ENCODE measurements at regions not wholly inside any gene's neighbourhood (a gene's known extent, or its start where the extent isn't known, plus 50 kb on each side); places are given as distances from the start of the nearest gene placed in this dataset.

GRCh38 chr10:85538601-85539000, 828.0 kb downstream of the GRID1 start:
- DNase-seq (ENCODE audit: low spot score): no peak
- peaks cover 66% of the 10 kb centered on the region for H3K9me3 Mint-ChIP-seq
- no peak for TF ChIP-seq EZH2 (IDR thresholded peaks at IDR 0.05; ENCODE audit: low read depth, unreplicated experiment)
- TF ChIP-seq EZH2phosphoT487 (IDR thresholded peaks at IDR 0.05; ENCODE audit: unreplicated experiment): no peak
- TF ChIP-seq CREB1 (CRISPR knock-in tag; IDR thresholded peaks at IDR 0.05; ENCODE audit: low read depth): no peak
- no peak for TF ChIP-seq ETS1 (IDR thresholded peaks at IDR 0.05)
- no peak for TF ChIP-seq STAT1 (IDR thresholded peaks at IDR 0.05; ENCODE audit: unreplicated experiment)
- no peak for TF ChIP-seq POLR2AphosphoS5 (IDR thresholded peaks at IDR 0.05; ENCODE audit: low read depth)
- TF ChIP-seq NANOG (IDR thresholded peaks at IDR 0.05; ENCODE audit: borderline replicate concordance): no peak
- no peak for TF ChIP-seq ZNF114 (CRISPR knock-in tag; IDR thresholded peaks at IDR 0.05)
- TF ChIP-seq JUNB (IDR thresholded peaks at IDR 0.05; ENCODE audit: unreplicated experiment): no peak
- no peak for TF ChIP-seq ZNF331 (CRISPR knock-in tag; IDR thresholded peaks at IDR 0.05; ENCODE audit: low read depth)
- Histone ChIP-seq H3K27me3 (ENCODE audit: insufficient read depth) (no peaks in the 10 kb centered on the region), H3K27ac (ENCODE audit: low read depth) (no peak overlapping the region), H3K4me1 (ENCODE audit: insufficient read depth) (peaks cover 9% of the 10 kb centered on the region; the same call in 1 of the 2 replicates), H3K9me2 (ENCODE audit: insufficient read depth) (no peaks in the 10 kb centered on the region), H3K4me2 (no peak overlapping the region), H3F3A (replicated peaks; ENCODE audit: low read depth) (no peaks in the 10 kb centered on the region), H3K79me2 (replicated peaks; ENCODE audit: insufficient read depth) (no peaks in the 10 kb centered on the region), H3K4me3 (no peak overlapping the region), H4K20me1 (replicated peaks; ENCODE audit: insufficient read depth) (no peaks in the 10 kb centered on the region), H2AFZ (no peak overlapping the region), H3K36me3 (ENCODE audit: insufficient read depth) (no peaks in the 10 kb centered on the region)
- H3K4me3 Mint-ChIP-seq: no peak overlapping the region
- no peak overlapping the region for H3K27ac Mint-ChIP-seq
- H3K27me3 Mint-ChIP-seq (ENCODE audit: insufficient read depth, low read depth, poor library complexity): peaks cover 2% of the 10 kb centered on the region
- H3K4me1 Mint-ChIP-seq: peaks cover 3% of the 10 kb centered on the region; the same call in 2 of the 3 replicates
- H3K36me3 Mint-ChIP-seq (ENCODE audit: low read depth): peaks cover 8% of the 10 kb centered on the region
- no peak for ATAC-seq

- Mint-ChIP-seq H3K27ac (no peak overlapping the region), H3K4me3 (no peak overlapping the region)
- DNase-seq (ENCODE audit: low spot score): no peak
These were observed 824.4 kb downstream of the GRID1 start for GRCh38 chr10:85542152-85542551.

More at GRCh38 chr10:85542152-85542551, 824.4 kb downstream of the GRID1 start:
- Histone ChIP-seq H3K4me2 (no peak overlapping the region), H3K79me2 (replicated peaks; ENCODE audit: insufficient read depth) (no peaks in the 10 kb centered on the region), H3K36me3 (ENCODE audit: insufficient read depth) (no peaks in the 10 kb centered on the region), H3K4me3 (no peak overlapping the region), H3K27ac (ENCODE audit: low read depth) (no peak overlapping the region), H3K27me3 (ENCODE audit: insufficient read depth) (no peaks in the 10 kb centered on the region), H3F3A (replicated peaks; ENCODE audit: low read depth) (no peaks in the 10 kb centered on the region), H3K9me2 (ENCODE audit: insufficient read depth) (no peaks in the 10 kb centered on the region), H4K20me1 (replicated peaks; ENCODE audit: insufficient read depth) (no peaks in the 10 kb centered on the region), H3K4me1 (ENCODE audit: insufficient read depth) (peaks cover 4% of the 10 kb centered on the region; the same call in 1 of the 2 replicates), H2AFZ (no peak overlapping the region)
- peaks cover 78% of the 10 kb centered on the region for H3K9me3 Mint-ChIP-seq
- ATAC-seq: no peak
- H3K27me3 Mint-ChIP-seq (ENCODE audit: insufficient read depth, low read depth, poor library complexity): peaks cover 3% of the 10 kb centered on the region
- TF ChIP-seq ZNF114 (CRISPR knock-in tag; IDR thresholded peaks at IDR 0.05): no peak
- peaks cover 9% of the 10 kb centered on the region; the same call in 2 of the 3 replicates for H3K36me3 Mint-ChIP-seq (ENCODE audit: low read depth)
- H3K4me1 Mint-ChIP-seq: peaks cover 4% of the 10 kb centered on the region; the same call in 1 of the 3 replicates

All from GM23338 (cell line).